ES-I3 (cell line): ENCODE measurements at regions not wholly inside any gene's neighbourhood (a gene's known extent, or its start where the extent isn't known, plus 50 kb on each side); places are given as distances from the start of the nearest gene placed in this dataset.

Experiments used
- H3K36me3 ChIP-seq: 2 replicates; pipeline ENCODE4 v1.6.1; 2013; ENCODE audit warnings: mild to moderate bottlenecking, low read length, control low read depth, moderate library complexity; ENCODE audit not compliant: insufficient read depth
- H3K4me1 ChIP-seq: 2 replicates; pipeline ENCODE4 v1.6.1; 2013; ENCODE audit warnings: mild to moderate bottlenecking, control low read depth, low read length; ENCODE audit not compliant: insufficient read depth
- H3K9ac ChIP-seq: 2 replicates; pipeline ENCODE4 v1.6.1; 2013; ENCODE audit warnings: low read depth, mild to moderate bottlenecking, low read length, moderate library complexity
- H3K9me3 ChIP-seq: 2 replicates; pipeline ENCODE4 v1.6.1; 2013; ENCODE audit warnings: mild to moderate bottlenecking, low read length, moderate library complexity; ENCODE audit not compliant: control insufficient read depth, insufficient read depth

DNA sequence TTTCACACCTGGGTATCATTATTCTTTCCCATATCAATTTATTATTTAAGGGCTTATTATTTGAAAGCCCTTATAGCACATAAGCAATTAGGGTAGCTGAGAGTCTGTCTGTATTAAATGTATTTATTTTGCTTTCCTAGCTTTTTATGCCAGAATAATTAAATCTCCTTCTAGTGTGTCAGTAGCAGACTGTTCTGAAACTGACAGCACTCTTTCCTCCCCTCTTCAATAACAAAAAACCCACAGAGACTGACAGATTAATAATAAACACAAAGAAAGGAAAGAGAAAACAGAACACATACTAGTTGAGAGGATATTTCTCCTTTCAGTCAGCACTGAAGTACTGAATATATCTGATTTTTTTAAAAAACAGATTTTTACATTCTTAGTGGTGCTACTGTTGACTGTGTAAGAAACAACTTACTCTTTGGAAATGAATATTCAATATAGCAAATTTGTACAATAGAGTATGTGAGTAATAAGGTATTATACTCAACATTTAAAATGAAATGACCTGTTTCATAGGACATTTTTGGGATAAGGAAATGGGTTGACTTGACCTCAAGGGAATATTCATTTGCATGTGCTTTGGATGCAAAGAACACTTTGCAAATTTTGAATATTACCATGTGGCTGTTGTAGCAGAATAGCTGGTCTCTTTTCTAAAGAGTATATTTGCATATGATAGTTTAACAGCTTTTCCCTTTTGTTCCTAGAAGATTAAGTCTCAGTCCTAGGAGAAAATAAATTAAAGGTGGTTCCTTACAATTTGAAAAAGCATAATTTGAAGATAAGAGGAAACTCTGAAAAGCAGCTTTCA, 208.3 kb downstream of the SPATA31D1 start:
- H3K9ac ChIP-seq, result no peak overlapping the region
- H3K4me1 ChIP-seq, result peaks cover 3% of the 10 kb centered on the region; the same call in 1 of the 2 replicates
- H3K9me3 ChIP-seq, result no peaks in the 10 kb centered on the region

DNA sequence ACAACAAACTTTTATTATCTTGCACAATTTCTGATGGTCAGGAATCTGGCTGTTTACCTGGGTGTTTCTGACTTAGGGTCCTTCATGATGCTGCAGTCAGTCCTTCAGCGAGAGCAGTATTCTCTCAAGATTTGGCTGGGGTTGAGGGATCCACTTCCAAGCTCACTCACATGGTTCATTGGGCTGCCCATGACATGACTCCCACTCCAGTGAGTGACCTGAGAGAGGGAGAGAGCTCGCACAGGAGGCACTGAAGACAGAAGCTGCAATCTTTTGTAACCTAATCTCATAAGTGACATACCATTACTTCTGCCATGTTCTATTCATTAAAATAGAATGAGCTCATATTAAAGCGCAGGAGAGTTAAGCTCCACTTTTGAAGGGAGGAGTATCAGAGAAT, 212.6 kb downstream of the SPATA31D1 start:
- Histone ChIP-seq H3K36me3 (no peaks in the 10 kb centered on the region), H3K4me1 (peaks cover 3% of the 10 kb centered on the region; the same call in 1 of the 2 replicates), H3K9me3 (no peaks in the 10 kb centered on the region), H3K9ac (no peak overlapping the region)

More for the DNA sequence above, 208.3 kb downstream of the SPATA31D1 start:
- no peaks in the 10 kb centered on the region for H3K36me3 ChIP-seq

DNA sequence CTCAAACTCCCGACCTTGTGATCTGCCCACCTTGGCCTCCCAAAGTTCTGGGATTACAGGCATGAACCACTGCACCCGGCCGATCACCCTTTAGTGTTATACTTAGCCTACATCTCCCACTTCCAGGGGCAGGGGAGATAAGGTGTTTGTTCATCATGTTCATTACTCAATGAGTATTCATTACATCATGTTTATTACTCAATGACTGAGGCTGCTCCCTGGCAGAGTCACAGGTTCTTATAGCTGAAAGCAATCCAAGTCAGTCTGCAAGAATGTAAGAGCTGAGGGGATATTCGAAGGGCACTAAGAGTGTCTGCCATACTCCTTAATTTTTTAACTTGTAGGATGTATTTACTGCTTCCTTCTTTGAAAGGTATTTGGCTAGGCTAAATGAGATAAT, 214.2 kb downstream of the SPATA31D1 start:
- Histone ChIP-seq H3K36me3 (no peaks in the 10 kb centered on the region), H3K4me1 (no peaks in the 10 kb centered on the region), H3K9ac (no peak overlapping the region), H3K9me3 (no peaks in the 10 kb centered on the region)

DNA sequence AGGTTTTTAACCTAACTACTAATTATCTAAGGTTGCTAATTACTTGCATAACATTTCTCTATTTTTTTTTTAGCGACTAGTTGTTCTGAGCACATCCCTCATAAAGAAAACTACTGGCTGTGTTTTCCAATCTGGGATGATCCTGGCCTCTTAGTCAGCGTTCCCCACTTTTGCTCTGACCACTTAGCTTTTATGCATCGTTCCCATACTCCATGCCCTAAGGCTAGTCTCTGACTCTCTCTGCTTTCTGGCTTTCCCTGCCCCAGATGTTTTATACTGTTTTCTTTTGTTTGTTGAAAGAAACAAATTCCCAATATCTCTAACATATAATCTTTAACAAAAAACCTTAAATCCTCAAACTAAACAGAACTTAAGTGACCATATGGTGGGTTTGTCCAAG, 217.9 kb downstream of the SPATA31D1 start:
- no peaks in the 10 kb centered on the region for H3K9me3 ChIP-seq
- no peak overlapping the region for H3K9ac ChIP-seq
- H3K4me1 ChIP-seq, result no peaks in the 10 kb centered on the region
- no peaks in the 10 kb centered on the region; the same call in 1 of the 2 replicates for H3K36me3 ChIP-seq

DNA sequence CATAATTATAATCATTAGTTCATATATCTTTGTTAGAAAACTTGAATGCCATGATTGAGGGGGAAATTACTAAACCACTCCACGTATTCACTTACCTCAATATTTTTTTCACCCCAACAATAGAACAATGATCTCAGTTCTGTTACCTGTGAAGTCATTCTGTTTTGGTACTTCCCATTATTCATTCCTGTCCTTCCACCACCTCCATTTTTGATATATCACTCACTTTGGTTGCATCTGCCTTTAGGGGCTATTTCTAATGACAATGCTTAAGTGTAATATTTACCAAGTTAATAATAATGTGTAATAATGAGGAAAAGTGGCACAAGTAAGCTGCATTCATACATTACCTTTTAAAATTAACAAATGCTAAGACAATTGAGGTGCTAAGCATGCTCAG, 218.4 kb downstream of the SPATA31D1 start:
- Histone ChIP-seq H3K4me1 (no peaks in the 10 kb centered on the region), H3K36me3 (no peaks in the 10 kb centered on the region; the same call in 1 of the 2 replicates), H3K9ac (no peak overlapping the region), H3K9me3 (no peaks in the 10 kb centered on the region)

DNA sequence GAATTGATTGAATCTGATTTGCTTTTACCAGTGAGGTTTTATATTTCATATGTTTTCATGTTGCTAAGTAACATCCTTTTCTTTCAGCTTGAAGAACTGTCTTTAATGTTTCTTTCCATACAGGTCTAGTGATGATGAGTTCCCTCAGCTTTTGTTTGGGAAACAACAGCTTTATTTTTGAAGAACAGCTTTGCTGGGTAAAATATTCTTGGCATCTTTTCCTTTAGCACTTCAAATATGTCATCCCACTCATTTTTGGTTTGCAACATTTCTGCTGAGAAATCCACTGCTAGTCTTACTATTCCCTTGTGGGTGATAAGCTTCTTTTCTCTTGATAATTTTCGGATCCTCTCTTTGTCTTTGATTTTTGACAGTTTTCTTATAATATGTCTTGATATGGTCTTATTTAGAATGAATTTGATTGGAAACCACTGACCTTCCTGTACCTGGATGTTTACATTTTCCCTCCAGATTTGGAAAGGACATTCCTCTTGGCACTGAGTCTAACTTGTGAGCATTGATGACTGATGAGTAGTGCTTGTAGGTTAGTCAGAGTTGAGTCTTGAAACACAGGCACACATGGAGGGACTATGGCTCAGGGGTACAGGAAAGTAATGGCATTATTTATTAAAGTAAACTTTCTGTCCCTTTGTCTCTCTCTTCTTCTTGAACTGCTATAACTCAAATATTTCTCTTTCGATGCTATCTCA, 220.3 kb downstream of the SPATA31D1 start:
- Histone ChIP-seq H3K4me1 (no peaks in the 10 kb centered on the region), H3K36me3 (no peaks in the 10 kb centered on the region; the same call in 1 of the 2 replicates), H3K9ac (no peak overlapping the region), H3K9me3 (no peaks in the 10 kb centered on the region)

DNA sequence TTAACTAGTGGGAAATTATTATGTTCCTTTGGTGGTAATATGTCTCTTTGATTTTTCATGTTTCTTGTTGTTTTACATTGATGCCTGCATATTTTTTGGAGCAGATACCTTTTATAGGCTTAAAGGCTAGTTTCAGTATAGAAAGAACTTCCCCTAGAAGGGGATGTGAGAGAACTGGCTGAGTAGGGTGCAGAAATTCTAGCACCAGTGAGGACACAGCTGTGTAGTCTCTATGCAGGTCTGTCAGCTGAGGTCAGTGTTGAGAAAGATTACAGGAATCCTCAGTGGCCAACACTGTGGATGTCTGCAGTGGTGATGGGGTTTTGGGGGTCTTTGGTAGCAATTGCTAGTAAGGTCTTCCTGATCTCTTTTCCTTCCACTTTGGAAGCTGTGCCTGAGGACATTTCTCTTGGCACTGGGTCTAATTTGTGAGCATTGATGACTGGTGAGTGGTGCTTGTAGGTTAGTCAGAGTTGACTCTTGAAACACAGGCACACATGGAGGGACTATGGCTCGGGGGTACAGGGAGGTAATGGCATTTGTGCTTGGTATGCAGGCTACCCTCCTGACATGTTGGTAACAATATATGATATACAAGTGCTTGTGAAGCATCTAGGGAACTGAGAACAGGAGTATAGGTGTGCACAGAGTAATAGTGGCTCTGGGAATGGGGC, 221.4 kb downstream of the SPATA31D1 start:
- no peaks in the 10 kb centered on the region; the same call in 1 of the 2 replicates for H3K36me3 ChIP-seq
- no peaks in the 10 kb centered on the region for H3K4me1 ChIP-seq
- H3K9me3 ChIP-seq, result no peaks in the 10 kb centered on the region
- H3K9ac ChIP-seq, result no peak overlapping the region

DNA sequence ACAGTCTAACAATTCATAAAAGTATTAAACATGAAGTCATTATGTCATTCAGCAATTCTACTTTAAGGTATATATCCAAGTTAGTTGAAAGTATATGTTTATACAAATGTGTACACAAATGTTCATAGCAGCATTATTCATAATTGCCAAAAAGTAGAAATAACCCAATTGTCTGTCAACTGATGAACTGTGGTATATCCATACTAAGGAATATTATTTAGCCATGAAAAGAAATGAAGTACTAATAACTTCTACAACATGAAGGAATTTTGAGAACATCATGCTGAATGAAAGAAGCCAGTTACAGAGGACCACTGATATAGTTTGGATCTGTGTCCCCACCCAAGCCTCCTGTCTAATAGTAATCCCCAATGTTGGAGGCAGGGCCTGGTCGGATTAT, 224.3 kb downstream of the SPATA31D1 start:
- no peaks in the 10 kb centered on the region for H3K4me1 ChIP-seq
- H3K9me3 ChIP-seq, result no peaks in the 10 kb centered on the region
- no peak overlapping the region for H3K9ac ChIP-seq
- no peaks in the 10 kb centered on the region; the same call in 1 of the 2 replicates for H3K36me3 ChIP-seq

DNA sequence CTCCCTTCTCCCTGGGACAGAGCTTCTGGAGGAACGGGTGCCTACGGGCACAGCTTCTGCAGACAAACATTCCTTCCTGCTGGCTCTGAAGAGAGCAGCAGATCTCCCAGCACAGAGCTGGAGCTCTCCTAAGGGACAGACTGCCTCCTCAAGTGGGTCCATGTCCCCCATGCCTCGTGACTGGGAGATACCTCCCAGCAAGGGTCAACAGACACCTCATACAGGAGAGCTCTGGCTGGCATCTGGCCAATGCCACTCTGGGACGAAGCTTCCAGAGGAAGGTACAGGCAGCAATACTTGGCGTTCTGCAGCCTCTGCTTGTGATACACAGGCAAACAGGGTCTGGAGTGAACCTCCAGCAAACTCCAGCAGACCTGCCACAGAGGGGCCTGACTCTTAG, 227.9 kb downstream of the SPATA31D1 start:
- Histone ChIP-seq H3K4me1 (no peaks in the 10 kb centered on the region), H3K36me3 (no peaks in the 10 kb centered on the region), H3K9ac (no peak overlapping the region), H3K9me3 (no peaks in the 10 kb centered on the region)

DNA sequence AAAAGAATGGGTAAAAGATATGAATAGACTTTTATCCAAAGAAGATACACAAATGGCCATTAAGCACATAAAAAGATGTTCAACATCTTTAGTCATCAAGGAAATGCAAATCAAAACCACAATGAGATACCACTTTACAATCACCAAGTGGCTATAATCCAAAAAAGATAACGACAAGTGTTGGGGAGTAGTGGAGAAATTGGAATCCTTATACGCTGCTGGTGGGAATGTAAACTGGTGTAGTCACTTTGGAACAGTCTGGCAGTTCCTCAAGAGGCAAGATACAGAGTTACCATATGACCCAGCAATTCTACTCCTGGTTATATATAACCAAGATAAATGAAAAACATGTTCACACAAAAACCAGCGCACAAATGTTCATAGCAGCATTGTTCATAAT, 234.9 kb downstream of the SPATA31D1 start:
- Histone ChIP-seq H3K9me3 (no peaks in the 10 kb centered on the region), H3K9ac (no peak overlapping the region), H3K36me3 (no peaks in the 10 kb centered on the region), H3K4me1 (no peaks in the 10 kb centered on the region)

DNA sequence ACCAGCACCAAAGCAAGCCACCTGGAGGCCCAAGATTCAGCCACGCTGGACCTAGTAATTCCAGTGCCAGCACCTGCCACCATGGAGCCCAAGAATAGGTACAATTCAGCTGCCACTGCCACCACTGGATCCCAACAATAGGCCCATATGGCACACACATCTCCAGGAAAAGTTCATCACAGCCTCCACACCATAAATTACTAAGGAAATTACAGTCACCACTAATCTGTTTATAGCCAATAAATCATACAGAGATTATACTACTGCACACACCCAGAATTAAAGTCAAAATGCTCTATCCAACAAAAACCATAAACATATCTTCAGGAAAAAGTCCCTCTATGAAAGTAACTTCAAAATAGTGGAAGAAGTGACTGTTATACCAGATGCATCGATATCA, 242.8 kb downstream of the SPATA31D1 start:
- H3K4me1 ChIP-seq, result peaks cover 6% of the 10 kb centered on the region; the same call in 1 of the 2 replicates
- no peak overlapping the region for H3K9ac ChIP-seq
- H3K36me3 ChIP-seq, result no peaks in the 10 kb centered on the region
- H3K9me3 ChIP-seq, result no peaks in the 10 kb centered on the region

DNA sequence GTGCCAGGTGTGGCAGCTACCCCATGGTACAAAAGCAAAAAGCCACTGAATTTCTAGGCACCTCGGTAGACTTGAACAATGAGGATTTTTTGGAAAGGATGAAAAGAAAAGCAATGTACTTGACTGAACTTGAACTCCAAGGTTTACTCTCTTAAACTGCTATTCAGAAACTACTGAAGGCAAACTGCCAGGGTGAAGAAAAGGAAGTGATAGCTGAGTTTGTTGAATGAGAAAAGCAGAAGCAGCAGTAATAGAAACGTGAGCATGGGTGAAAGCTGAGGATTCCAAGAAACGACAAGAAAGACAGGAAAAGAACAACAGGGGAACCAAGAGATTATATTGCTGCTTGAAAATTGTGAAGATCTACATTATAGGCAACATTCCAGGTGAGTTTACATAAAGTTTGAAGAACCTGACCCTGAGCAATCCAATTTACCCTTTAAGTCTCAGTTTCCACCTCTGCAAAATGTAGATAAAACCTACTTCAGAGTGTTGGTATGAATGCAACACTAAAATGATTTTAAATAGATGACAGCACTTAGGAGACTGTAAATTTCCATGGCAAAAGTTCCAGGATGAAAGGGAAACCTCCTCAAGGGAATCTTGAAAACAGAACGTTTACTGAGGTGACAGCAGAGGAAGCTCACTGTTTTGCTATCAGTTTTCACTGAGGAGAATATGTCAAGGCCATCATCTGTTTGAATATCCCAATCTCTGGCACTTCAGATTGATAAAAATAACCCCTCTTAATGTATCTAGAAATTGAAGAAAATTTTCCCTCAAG, 245.8 kb downstream of the SPATA31D1 start:
- peaks cover 6% of the 10 kb centered on the region; the same call in 1 of the 2 replicates for H3K4me1 ChIP-seq
- H3K9ac ChIP-seq, result no peak overlapping the region
- no peaks in the 10 kb centered on the region for H3K36me3 ChIP-seq
- H3K9me3 ChIP-seq, result no peaks in the 10 kb centered on the region

DNA sequence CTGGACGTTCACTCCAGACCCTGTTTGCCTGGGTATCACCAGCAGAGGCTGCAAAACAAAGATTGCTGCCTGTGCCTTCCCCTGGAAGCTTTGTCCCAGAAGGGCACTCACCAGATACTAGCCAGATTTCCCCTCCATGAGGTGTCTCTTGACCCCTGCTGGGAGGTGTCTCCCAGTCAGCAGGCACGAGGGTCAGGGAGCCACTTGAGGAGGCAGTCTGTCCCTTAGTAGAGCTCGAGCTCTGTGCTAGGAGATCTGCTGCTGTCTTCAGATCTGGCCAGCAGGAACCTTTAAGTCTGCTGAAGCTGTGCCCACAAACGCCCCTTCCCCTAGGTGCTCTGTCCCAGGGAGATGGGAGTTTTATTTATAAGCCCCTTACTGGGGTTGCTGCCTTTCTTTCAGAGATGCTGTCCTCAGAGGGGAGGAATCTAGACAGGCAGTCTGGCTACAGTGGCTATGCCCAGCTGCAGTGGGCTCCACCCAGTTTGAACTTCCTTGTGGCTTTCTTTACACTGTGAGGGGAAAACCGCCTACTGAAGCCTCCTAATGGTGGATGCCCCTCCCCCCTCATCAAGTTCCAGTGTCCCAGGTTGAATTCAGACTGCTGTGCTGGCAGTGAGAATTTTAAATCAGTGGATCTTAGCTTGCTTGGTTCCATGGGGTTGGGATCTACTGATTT, 253.9 kb downstream of the SPATA31D1 start:
- Histone ChIP-seq H3K4me1 (no peaks in the 10 kb centered on the region), H3K9ac (no peak overlapping the region), H3K36me3 (no peaks in the 10 kb centered on the region), H3K9me3 (0 out of 2 replicates have a peak, but pooled peaks cover 4% of the 10 kb centered on the region)
